Psoas muscle (tissue), 7 donors: ENCODE measurements at regions not wholly inside any gene's neighbourhood (a gene's known extent, or its start where the extent isn't known, plus 50 kb on each side); places are given as distances from the start of the nearest gene placed in this dataset.
"Not testable (repeated sequence)": the region's sequence is repeated elsewhere in the genome, so short reads cannot be mapped to it uniquely, and the experiment has no call there.

Source experiments
- ATAC-seq, 4 donors: fragments of 200-7000 bp; cut with Tn5 transposase; one replicate each; pipeline ENCODE4 v1.9.1; 2020; ENCODE audit warnings: moderate library complexity in 3 of 4, mild to moderate bottlenecking in 2 of 4
- DNase-seq, 2 donors: peaks; one replicate each; pipeline ENCODE4 v3.0.0-alpha.2; 2020
- H3K27ac ChIP-seq: fragments of 200-600 bp; one replicate; pipeline ENCODE4 v1.8.0; 2022
- H3K27me3 ChIP-seq, 3 donors: fragments of 200-600 bp in 1 of 3; one replicate each; pipeline versions ENCODE4 v1.6.1 to v1.8.0; 2013 to 2022; ENCODE audit warnings: low read length in 2 of 3, mild to moderate bottlenecking in 2 of 3, moderate library complexity in 1 of 3; ENCODE audit not compliant: insufficient read depth in 3 of 3
- H3K36me3 ChIP-seq, 2 donors: fragments of 200-600 bp in 1 of 2; one replicate each; pipeline versions ENCODE4 v1.6.1 to v1.8.0; 2013 to 2022; ENCODE audit warnings: low read depth in 1 of 2, mild to moderate bottlenecking in 1 of 2, moderate library complexity in 1 of 2; ENCODE audit not compliant: insufficient read depth in 1 of 2
- H3K4me1 ChIP-seq: fragments of 200-600 bp; one replicate; pipeline ENCODE4 v1.8.0; 2022
- H3K4me3 ChIP-seq: fragments of 200-600 bp; one replicate; pipeline ENCODE4 v1.8.0; 2022; ENCODE audit warnings: mild to moderate bottlenecking
- H3K9me3 ChIP-seq: fragments of 200-600 bp; one replicate; pipeline ENCODE4 v1.8.0; 2022
- WGBS, 3 donors: extraction: QIAGEN DNeasy Blood & Tissue Kit; methylation state at CpG; one replicate each; pipeline versions ENCODE4 v1.1.6 to v1.1.7; 2013; 5-methylcytosine and 5-hydroxymethylcytosine counted together
- intact Hi-C, 2 donors: fragments of 100-400 bp; cut with DNase I; formaldehyde crosslinking; loops; one replicate each; pipeline versions ENCODE4 v1.11.0 to v1.14.2; 2022
- TF ChIP-seq, protein P1 (sequence below): fragments of 200-600 bp; IDR thresholded peaks from one replicate; pipeline ENCODE4 v1.8.0; 2022; ENCODE audit warnings: antibody characterized with exemption
- donor health status: healthy with polysubstance abuse.
- donor health status: DM: no; HTN: no; CAD: no; lungs with moderate emphysema.
- donor health status: Bipolar disorder and iron deficiency.
- donor health status: healthy.
- donor health status: DM: yes; HTN: yes; CAD: no.
- donor health status: DM: no; HTN: no; CAD: no.
- donor health status: DM: yes; HTN: yes; CAD: no.

- no peak overlapping the region for H3K4me3 ChIP-seq
- no peaks in the 10 kb centered on the region for H3K9me3 ChIP-seq
- no peak for ATAC-seq
- H3K4me1 ChIP-seq = no peaks in the 10 kb centered on the region
- no peaks in the 10 kb centered on the region for H3K27me3 ChIP-seq
- DNase-seq = no peak
- WGBS, 3 donors = 64 to 78% (median 67%) methylated on average over 3 of the region's 3 CpGs
- no peaks in the 10 kb centered on the region for H3K36me3 ChIP-seq
- H3K27ac ChIP-seq = no peak overlapping the region
- TF ChIP-seq, protein P1, sequence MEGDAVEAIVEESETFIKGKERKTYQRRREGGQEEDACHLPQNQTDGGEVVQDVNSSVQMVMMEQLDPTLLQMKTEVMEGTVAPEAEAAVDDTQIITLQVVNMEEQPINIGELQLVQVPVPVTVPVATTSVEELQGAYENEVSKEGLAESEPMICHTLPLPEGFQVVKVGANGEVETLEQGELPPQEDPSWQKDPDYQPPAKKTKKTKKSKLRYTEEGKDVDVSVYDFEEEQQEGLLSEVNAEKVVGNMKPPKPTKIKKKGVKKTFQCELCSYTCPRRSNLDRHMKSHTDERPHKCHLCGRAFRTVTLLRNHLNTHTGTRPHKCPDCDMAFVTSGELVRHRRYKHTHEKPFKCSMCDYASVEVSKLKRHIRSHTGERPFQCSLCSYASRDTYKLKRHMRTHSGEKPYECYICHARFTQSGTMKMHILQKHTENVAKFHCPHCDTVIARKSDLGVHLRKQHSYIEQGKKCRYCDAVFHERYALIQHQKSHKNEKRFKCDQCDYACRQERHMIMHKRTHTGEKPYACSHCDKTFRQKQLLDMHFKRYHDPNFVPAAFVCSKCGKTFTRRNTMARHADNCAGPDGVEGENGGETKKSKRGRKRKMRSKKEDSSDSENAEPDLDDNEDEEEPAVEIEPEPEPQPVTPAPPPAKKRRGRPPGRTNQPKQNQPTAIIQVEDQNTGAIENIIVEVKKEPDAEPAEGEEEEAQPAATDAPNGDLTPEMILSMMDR = no peak
- intact Hi-C loops = loop anchor here in 1 of 2 donors (10.0 kb wide), 1 partner anchor 713 kb away; the partner anchor contains the start of gene MECOM
These were observed 711.6 kb downstream of the MECOM start for GRCh38 chr3:168951884-168952283.

DNA sequence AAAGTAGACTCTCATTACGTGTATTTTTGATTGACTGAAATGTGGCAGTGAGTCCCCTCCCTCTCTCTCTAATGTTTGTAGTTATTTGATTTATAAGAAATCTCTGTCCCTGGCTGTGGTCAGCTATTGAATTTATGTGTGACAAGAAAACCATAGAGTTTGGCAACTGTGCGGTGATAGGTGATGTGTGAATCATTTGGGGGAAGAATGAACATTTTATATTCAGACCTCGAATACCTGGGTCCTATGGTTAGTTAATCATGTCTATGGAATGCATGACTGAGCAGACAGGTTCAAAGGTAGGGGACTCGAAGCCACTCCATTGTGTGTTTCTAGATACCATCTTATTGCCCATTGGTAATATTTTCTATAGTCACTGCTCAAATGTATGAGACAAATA, 712.1 kb downstream of the MECOM start:
- no peaks in the 10 kb centered on the region for H3K9me3 ChIP-seq
- ATAC-seq (no peak), DNase-seq (no peak)
- H3K4me1 ChIP-seq = no peaks in the 10 kb centered on the region
- H3K27ac ChIP-seq = no peak overlapping the region
- intact Hi-C loops = loop anchor here in 1 of 2 donors (10.0 kb wide), 1 partner anchor 713 kb away; the partner anchor contains the start of gene MECOM
- no peaks in the 10 kb centered on the region for H3K27me3 ChIP-seq
- 78 to 83% (median 82%) methylated on average over 4 of the region's 4 CpGs for WGBS, 3 donors
- H3K4me3 ChIP-seq = no peak overlapping the region
- TF ChIP-seq, protein P1 = no peak
- H3K36me3 ChIP-seq = no peaks in the 10 kb centered on the region

- H3K27ac ChIP-seq = no peak overlapping the region
- no peaks in the 10 kb centered on the region for H3K4me1 ChIP-seq
- intact Hi-C loops = loop anchor here in 1 of 2 donors (10.0 kb wide), 1 partner anchor 714 kb away; the partner anchor contains the start of gene MECOM
- WGBS, 3 donors = 38 to 50% (median 42%) methylated on average over 1 of the region's 1 CpG
- H3K27me3 ChIP-seq = no peaks in the 10 kb centered on the region
- ATAC-seq (no peak), DNase-seq (no peak)
- H3K9me3 ChIP-seq = no peaks in the 10 kb centered on the region
- TF ChIP-seq, protein P1 = no peak
- H3K36me3 ChIP-seq = no peaks in the 10 kb centered on the region
- H3K4me3 ChIP-seq = no peak overlapping the region
These were observed 712.9 kb downstream of the MECOM start for GRCh38 chr3:168950622-168951021.

- no peak for DNase-seq
- Histone ChIP-seq H3K27me3 (no peaks in the 10 kb centered on the region), H3K36me3 (no peaks in the 10 kb centered on the region), H3K27ac (no peak overlapping the region), H3K4me1 (no peaks in the 10 kb centered on the region), H3K9me3 (no peaks in the 10 kb centered on the region), H3K4me3 (no peak overlapping the region)
- intact Hi-C loops = no loop called here
- 69 to 81% (median 78%) methylated on average over 1 of the region's 1 CpG for WGBS, 3 donors
- TF ChIP-seq, protein P1 = no peak
- ATAC-seq = no peak
These were observed 723.8 kb downstream of the MECOM start for GRCh38 chr3:168939651-168940238.

DNA sequence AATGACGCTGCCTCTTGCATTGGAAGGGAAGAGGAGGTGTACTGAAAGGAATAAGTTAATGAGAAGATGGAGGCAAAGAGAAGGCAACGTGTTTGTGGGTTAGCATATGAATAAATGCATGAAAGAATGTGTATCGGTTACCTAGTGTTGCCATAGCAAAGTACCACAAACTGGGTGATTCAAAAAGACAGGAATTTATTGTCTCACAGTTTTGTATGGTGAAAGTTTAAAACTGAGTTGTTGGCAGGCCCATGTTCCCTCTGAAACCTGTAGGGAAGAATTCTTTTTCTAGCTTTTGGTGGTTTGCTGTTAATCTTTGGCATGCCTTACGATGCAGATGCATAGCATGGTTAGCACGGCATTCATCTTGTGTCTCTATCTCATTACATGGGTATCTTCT, 729.9 kb downstream of the MECOM start:
- Histone ChIP-seq H3K27me3 (no peaks in the 10 kb centered on the region), H3K27ac (no peak overlapping the region), H3K4me3 (no peak overlapping the region), H3K9me3 (no peaks in the 10 kb centered on the region), H3K36me3 (no peaks in the 10 kb centered on the region), H3K4me1 (no peaks in the 10 kb centered on the region)
- WGBS, 3 donors = 76 to 82% (median 79%) methylated on average over 5 of the region's 5 CpGs
- intact Hi-C loops = no loop called here
- no peak for ATAC-seq
- DNase-seq = no peak
- TF ChIP-seq, protein P1 = no peak

- H3K36me3 ChIP-seq, DNase-seq, H3K27ac ChIP-seq, H3K4me1 ChIP-seq, ATAC-seq, H3K27me3 ChIP-seq, H3K4me3 ChIP-seq, intact Hi-C loops, H3K9me3 ChIP-seq: not testable (repeated sequence)
- WGBS, 3 donors = 50 to 67% (median 57%) methylated on average over 3 of the region's 3 CpGs
These were observed 733.5 kb downstream of the MECOM start for GRCh38 chr3:168929997-168930396.
